Activated CD8-positive, alpha-beta memory T cell treated with anti-CD3 and anti-CD28 coated beads, Interleukin-2, amount 50 U/mL, for 4 hours (primary cell): ENCODE measurements at regions not wholly inside any gene's neighbourhood (a gene's known extent, or its start where the extent isn't known, plus 50 kb on each side); places are given as distances from the start of the nearest gene placed in this dataset.
"Not testable (repeated sequence)": the region's sequence is repeated elsewhere in the genome, so short reads cannot be mapped to it uniquely, and the experiment has no call there.

Experiments
- DNase-seq: peaks from one replicate; pipeline ENCODE4 v3.0.0-alpha.2; 2020

DNA sequence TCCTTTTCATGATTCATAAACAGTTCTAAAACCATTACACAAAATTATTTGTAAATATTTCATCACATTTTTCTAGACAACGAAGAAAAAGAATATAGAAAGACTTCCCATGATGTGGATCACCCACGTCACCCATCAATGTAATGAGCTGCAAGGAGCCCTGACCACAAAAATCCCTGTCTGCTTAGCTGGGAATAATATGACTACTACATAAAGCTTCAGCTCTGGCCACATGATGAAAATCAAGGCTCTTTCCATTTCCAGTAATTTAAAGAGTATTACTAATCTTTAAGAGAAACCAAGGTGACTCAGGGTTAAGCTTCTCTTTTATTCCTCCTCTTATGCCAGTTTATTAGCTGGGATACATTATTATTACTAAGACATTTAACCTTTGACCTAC lies 180.8 kb upstream of the CACNA2D1 start:
- DNase-seq = no peak

DNA sequence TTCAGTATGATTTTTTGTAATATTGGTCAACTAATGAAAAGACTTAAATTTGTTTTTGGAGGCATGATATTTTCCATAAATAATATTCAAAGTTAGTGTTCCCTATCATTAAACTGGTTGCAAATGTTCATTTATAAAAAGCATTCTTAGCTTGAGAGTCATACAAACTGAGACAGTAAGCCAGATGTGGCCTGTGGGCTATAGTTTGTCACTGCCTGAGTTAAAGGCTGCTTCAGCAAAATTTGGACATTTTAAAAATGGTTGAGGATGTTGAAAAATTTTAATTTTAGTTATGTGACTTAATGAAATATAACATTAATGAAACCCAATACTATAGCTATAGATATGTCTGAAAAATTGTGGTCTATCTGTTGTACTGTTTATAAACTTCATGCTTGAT lies 180.2 kb upstream of the CACNA2D1 start:
- DNase-seq = no peak

DNA sequence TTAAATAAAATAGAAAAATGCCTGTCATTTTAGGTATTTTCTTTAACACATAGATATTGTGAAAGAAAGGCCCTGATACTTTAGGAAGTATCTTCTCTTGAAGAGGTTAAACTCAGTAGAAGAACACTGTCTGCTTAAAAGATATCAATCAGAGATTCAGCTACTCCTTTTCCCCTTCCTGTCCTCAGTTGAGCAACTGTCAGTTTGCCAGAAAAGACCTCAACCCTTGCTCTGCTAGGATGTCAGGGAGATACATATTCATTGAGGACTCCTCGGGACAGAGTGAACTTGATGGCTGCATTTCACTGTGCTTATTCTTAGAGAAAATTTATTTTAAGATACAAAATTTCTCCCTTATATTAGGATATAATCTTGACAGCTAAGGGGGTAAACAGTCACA lies 173.6 kb upstream of the CACNA2D1 start:
- no peak for DNase-seq

- DNase-seq = no peak
Observed at GRCh38 chr7:82616059-82616728, 172.6 kb upstream of the CACNA2D1 start.

GRCh38 chr7:82615527-82615926 lies 171.9 kb upstream of the CACNA2D1 start:
- DNase-seq = no peak

- DNase-seq = no peak
Observed at GRCh38 chr7:82609746-82610145, 166.2 kb upstream of the CACNA2D1 start.

DNA sequence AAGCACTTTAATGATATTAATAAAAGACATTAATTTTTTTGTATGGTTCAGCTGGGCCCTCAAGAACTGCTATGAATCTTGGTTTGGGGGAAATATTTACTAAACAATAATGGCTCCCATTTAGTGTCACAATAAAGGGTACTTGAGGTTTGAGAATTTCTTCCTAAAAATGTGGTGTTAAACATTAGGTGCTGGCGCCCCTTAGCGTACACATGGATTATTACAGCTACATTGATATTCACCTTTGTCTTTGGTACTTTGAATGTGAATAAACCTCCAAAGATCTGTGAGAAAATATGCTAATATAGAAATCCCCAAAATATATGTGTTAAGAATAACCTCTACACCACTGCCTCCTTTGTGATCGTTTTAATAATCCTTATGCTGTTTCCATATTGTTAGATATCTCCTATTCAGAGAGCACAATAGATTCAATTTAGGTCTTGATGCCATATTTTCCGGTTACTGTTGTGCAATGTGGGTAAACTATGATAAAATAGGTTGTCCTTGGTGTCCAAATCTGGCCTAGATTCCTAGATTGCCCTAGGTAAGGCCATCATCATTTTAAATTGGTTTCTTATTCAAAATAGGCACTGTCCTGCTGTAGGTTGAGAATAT lies 161.8 kb upstream of the CACNA2D1 start:
- no peak for DNase-seq

DNA sequence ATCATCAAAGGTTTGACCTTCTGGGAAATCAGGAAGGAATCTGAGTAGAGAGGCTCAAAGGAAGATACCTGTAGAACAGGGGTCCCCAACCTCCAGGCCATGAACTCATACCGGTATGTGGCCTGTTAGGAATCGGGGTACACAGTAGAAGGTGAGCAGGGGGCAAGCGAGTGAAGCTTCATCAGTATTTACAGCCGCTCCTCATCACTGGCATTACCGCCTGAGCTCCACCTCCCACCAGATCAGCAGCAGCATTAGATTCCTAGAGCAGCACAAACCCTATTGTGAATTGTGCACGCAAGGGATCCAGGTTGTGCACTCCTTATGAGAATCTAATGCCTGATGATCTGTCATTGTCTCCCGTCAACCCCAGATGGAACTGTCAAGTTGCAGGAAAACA lies 158.5 kb upstream of the CACNA2D1 start:
- no peak for DNase-seq

GRCh38 chr7:82600531-82600930 lies 157.0 kb upstream of the CACNA2D1 start:
- DNase-seq = no peak

DNA sequence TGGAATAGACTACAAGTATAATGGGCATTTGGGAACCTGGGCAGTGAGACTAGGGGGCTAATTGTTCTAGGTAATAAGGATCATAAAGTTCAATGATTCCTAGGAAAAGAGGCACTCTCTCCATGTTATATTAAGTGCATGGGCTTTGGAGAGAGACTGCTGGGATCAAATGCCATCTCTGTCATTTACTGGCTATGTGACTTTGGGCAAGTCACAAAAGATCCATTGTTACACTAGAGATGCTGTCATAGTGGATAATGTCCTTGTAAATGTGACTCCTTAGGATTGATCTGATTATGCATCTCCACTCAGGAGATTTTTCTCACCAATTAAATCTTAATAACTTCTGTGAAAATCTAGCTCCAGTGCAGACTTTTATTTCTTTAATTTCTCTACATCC lies 156.3 kb upstream of the CACNA2D1 start:
- DNase-seq = no peak

- no peak for DNase-seq
Observed at GRCh38 chr7:82598958-82599357, 155.4 kb upstream of the CACNA2D1 start.

GRCh38 chr7:82595795-82596194 lies 152.2 kb upstream of the CACNA2D1 start:
- not testable (repeated sequence) for DNase-seq

- DNase-seq = no peak
Observed at GRCh38 chr7:82595176-82595575, 151.6 kb upstream of the CACNA2D1 start.

DNA sequence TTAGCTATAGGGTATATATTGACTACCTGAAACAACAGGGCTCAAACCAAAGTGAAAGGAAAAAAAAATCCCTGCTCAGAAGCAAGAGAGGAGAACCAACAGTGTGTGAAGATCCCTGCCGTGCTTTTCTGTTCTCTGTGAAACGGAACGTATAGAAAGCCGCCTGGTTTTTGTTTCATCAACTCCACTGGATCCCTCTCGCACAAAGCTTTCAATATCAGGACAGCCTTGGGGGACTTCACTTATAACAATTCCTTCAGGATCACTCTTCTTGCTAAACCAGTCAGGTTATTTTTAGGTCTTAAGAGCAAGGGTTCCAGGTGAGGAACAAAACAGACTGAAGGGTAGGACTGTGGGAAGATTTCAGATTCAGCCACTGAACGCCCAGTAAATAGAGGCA lies 151.1 kb upstream of the CACNA2D1 start:
- DNase-seq = no peak

- DNase-seq = no peak
Observed at GRCh38 chr7:82593780-82594179, 150.2 kb upstream of the CACNA2D1 start.

DNA sequence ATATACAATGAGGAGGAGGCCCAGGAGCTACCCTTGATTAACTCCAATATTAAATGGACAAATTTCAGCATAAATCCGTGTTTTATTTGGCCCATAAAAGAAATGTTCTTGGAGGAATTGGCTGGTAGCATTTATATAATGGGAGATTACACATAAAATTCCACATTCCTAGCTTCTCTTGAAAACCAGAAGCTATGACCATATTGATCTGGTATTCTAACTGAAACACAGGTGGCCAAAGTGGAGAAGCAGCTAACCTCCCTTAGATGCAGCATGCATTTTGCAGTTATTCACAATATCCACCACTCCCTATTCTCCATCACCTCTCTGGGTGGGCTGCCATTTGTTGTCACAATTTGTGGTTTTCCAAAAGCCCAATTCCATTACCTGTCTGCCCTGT lies 148.8 kb upstream of the CACNA2D1 start:
- no peak for DNase-seq

GRCh38 chr7:82579047-82579446 lies 135.5 kb upstream of the CACNA2D1 start:
- no peak for DNase-seq

- no peak for DNase-seq
Observed at GRCh38 chr7:82578430-82578829, 134.9 kb upstream of the CACNA2D1 start.

DNA sequence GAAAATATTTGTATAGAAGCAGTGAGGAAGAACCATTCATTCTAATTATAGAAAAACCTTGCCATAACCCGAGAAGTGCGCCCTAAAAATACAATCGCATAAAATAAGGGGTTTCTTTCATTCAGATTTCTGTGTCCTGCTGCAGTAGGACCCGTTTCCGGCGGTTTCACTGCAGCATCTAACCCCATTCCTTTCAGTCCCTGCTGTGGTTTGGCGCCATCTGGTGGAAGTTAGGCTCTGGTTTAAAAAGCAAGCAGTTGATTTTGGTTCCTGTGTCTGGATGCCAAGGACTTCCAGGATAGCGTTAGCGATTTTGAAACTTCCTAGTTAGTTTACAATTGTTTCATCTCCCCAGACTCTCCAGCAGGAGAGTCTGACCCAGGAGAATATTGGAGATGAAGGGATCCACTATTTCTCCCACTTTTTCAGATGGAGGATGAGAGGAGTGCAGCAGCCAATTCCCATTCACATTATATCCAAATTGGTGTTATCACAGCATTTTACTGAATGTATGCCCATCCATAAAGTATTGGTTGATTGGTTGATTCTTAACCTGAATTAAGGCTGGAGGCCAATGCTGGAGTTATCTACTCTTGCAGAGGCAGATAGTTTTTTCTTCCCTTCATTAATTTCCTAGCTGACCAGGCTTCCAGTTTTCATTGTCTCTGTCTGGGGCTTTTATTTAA lies 128.8 kb upstream of the CACNA2D1 start:
- DNase-seq = peak; percentile 64

DNA sequence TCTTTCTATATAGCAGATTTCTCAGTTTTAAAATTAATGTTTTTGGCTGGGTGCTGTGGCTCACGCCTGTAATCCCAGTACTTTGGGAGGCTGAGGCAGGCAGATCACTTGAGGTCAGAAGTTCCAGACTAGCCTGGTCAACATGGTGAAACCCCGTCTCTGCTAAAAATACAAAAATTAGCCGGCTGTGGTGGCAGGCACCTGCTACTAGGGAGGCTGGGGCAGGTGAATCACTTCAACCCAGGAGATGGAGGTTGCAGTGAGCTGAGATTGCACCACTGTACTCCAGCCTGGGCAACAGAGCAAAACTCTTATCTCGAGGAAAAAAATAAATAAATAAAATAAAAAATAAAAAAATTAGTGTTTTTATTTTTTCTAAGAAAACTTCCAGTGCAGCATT lies 127.5 kb upstream of the CACNA2D1 start:
- DNase-seq = not testable (repeated sequence)

- no peak for DNase-seq
Observed at GRCh38 chr7:82567841-82568240, 124.3 kb upstream of the CACNA2D1 start.

GRCh38 chr7:82567356-82567755 lies 123.8 kb upstream of the CACNA2D1 start:
- no peak for DNase-seq

DNA sequence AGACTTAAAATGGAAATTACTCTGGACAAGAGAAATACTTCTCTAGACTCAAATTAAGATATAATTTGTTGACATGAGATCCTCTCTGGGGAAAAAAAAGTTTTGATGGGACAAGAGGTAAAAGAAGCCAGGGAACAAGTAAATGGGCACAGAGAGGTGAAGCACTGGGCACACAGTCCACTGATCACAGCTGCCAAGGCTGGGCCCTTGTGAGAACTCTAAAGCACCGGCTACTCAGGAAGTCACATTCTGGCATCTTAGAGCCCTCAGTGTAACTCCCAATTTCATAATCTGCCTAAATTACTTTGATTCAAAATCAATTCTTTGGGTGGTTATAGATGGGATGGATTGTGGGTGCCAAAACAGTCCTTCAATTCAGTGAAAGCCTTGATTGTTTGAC lies 123.2 kb upstream of the CACNA2D1 start:
- no peak for DNase-seq

- DNase-seq = no peak
Observed at GRCh38 chr7:82562716-82563404, 119.3 kb upstream of the CACNA2D1 start.
